ENCODE measurements at regions not wholly inside any gene's neighbourhood (a gene's known extent, or its start where the extent isn't known, plus 50 kb on each side); places are given as distances from the start of the nearest gene placed in this dataset.
"Not testable (repeated sequence)": the region's sequence is repeated elsewhere in the genome, so short reads cannot be mapped to it uniquely, and the experiment has no call there.

DNA sequence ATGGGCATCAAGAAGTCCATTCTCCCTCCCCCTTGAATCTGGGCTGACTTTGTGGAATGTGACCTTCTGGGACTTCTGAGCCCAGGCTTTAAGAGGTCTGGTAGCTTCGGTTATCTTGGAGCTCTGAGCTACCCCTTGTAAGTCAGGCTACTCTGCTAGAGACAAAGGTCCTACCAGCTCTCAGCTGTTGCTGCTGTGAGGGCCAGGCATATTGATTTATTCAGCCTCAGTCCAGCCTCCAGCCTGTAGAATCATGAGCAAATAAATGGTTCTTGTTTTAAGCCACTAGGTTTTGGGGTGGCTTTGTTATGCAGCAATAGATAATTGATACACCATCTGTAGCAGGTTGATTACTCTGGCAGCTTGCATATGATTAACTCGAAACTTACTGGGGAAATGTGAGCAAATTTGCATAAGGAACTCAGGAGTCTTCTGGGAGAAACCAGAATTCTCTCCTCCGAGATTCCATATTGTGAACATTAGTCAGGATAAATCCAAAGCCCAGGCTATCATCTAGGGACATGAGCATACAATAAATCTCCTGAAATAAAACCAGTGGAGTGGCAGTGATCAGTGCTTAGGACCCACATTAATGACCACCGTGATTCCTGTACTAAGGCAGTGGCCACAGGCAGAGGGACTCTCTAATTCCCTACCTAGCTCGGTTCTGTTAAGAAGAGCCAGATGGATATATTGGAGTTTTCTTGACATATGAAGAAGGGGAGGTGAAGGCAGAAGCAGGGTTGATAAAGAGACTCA is 336.1 kb downstream of the CDC5L start:
- no peak for DNase-seq

GRCh38 chr6:44725070-44725469 is 337.6 kb downstream of the CDC5L start:
- peak; percentile 21 for DNase-seq

DNA sequence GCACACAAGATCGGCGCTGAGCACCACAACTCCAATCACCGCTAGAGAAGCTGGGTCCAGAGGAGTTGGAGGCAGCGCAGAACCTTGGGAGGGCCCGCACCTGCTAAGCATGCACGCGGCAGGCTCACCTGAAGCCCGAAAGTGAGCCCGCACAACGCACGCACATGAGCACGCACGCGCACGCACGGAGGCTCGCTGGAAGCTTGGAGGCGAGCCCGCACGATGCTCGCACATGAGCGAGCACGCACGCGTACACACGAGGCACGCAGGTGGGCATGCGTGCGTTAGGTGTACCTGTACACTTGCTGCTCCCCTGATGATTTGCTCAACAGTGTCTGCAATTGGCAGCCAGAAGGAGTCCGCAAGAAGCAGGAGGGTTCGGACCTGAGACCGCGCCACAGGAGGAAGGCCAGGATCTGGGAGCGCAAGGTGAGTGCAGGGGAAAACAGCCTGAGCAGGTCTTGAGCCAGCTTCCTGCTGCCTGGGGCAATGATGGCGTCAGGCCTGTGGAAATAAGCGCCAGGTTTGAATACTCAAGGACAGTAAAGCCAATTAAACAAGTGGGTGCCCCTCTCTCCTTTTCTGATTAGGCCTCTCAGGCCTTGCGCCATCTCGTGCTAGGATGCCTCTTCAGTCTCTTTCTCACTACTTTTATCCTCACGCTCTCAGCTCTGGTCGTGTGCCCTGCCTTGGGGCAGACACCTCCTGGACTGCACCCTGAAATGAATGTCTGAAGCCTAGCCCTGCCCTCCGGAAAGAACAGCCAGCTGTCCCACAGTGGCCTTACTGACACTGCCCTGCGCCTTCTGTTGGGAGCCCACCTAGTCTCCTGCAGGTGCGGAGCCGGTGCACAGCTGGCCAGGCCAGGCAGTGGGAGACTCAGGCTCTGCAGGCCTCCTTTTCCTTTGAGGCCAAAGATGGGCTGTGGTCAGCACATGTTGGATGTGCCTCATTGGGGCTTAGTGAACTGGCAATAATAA is 340.4 kb downstream of the CDC5L start:
- DNase-seq = no peak

- no peak for DNase-seq
Observed at GRCh38 chr6:44730771-44731391, 343.4 kb downstream of the CDC5L start.

DNA sequence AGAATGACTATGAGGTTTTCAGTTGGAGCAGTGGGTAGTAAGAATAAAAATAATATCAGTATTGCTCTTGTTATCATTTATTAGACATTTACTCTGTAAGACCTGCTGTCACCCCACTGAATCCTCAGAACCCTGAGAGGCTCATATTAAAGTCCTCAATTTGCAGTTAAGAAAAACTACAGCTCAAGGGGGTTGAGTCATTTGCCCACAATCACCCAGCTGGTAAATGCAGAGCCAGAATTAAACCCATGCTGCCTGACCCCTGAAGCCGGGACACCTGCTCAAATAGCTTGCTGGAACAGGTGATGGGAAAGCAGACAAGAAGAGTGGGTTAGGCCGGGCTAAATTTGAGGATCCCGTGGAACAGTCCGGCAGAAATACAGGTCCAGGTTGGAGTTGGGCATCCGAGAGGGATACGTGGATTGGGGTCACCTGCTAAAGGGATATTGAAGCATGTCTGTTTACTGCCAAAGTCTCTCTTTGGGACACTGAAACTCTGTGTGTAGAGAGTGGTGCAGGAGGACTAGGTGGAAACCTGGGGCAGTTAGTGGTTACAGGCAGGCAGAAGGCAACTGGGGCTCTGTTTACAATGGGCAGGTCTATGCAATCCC is 344.1 kb downstream of the CDC5L start:
- no peak for DNase-seq

DNA sequence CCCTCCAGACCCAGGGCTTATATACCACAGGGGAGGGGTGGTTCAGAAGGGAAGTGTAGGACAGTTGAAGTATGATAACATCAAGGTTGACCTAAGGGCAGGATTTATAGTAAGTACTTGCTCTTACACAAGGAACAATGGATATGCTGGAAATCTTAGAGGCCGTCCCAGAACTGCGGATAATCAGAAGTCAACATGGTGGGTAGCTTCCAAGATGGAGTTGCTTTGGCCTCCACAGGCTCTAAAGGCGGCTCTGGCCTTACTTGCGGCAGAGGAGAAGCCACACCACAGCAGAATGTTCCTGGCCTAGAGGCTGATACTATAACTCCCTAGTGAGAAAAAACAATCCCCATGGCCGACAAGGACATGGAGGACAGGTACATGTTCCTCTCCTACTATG is 344.7 kb downstream of the CDC5L start:
- DNase-seq = no peak

- no peak for DNase-seq
Observed at GRCh38 chr6:44733126-44733525, 345.6 kb downstream of the CDC5L start.

- DNase-seq = peak; percentile 31
Observed at GRCh38 chr6:44733868-44734267, 346.4 kb downstream of the CDC5L start.

DNA sequence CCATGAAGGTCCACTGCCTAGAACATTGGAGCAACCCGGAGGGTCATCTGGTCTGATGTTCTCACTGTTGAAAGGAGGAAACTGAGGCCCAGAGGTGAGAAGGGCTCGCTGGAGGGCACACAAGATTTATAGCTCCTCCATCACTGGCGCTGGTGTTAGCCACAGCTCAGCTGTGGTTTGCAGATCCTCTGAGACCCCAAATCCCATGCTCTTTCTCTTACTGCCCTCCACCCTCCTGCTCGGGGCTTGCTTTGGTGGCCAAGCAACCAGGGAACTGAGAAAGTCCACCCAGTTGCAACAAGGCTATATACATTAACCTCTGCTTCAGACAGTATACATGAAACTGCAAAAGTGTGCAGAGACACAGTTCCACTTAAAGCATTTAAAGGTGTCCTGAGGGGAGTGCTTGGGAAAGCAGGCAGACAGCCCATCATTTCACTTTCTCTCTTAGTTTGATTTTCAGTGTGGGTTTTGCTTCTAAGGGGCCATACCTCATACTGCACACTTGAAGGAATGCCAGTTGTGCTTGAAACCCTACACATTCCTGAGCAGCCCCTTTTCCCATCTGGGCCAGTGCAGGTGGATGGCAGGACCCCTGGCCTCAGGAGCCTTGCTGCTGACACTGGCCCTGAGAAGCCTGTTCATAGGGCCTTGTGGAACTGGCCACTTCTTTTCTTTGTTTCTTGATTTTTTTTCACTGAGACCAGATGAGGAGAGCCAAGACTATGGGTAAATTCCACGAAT is 347.6 kb downstream of the CDC5L start:
- no peak for DNase-seq

DNA sequence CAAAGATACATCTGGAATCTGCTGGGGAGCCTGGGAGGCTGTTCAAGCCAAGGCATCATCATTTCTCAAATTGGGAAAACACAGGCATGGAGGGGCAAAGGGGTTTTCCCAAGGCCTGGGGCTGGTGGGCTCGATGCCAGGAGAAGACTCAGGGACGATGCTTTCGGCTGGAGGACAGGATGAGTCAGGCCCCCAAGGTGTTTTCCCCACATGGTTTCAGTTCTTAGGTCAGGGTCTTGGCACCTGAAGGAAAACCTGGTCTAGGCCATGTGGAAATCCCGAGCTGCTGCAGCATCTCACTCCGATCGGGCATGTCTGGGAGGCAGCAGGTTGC is 348.1 kb downstream of the CDC5L start:
- DNase-seq = no peak

DNA sequence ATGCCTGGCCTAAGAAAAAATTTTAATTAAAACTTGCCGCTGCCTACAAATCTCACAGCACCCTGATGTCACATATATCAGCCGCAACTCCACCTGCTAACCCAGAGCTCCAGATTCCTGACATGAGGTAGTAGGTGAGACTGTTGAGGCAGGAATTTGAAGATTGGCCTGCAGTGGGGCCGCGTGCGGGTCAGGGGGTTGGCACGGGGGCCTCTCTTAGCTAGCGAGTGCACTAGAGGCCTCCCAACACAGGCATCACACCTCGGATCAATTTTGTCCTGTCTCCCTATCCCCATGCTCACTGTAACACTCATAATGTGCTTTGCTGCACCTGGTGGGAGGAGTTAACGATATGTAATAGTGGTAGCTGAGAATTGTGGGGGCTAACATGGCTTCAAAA is 349.8 kb downstream of the CDC5L start:
- DNase-seq = no peak

DNA sequence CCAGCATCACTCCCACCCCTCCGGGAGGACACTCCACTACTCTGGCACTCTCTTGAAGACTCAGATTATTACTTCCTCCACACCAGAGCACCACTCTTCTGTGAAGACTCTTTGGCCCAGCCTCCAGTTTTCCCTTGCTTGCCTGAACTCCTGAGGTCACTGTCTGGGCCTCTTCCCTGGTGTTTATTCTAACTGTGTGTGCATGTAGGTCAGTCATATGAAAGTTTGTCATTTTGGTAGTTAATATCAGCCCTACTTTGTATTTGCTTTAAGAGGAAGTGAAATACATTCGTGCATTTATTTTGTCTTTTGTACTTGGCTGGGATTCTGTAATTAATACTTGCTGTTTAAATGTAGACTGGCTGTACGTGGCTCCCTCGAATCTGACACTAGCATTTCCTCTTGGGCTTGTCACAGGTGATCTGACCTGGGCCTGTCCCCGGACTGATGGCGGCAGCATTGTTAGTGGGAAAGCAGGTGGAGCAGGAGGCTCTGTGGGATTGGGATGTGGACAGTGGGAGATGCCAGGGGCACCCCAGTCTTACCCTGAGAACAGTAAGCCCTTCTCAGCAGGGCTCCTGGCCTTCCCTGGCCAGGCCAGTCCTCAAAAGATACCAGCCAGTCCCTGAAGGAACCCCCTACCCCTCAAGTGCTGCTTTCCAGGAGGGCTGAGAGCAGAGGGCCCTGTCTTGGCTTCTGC is 350.5 kb downstream of the CDC5L start:
- DNase-seq = peak; percentile 50

- peak; percentile 43 for DNase-seq
Observed at GRCh38 chr6:44738601-44739146, 351.2 kb downstream of the CDC5L start.

DNA sequence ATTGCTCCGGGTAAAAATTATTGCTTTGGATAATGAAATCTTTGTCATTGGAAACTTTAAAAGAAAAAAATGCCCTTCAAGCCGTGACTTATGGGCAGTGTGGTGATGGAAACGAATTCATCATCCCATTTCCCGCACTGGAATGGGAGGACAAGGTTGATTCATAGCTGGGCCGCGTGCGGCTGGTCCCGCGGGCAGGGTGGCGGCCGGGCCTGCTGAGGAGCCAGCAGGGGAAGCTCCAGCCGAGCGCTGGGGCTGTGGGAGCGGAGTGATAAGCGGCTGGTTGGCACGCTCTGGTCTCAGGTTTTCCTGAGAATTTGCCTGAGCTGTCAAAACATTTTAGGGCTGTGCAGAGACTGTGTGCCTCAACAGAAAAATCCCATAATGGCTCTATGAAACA is 351.7 kb downstream of the CDC5L start:
- DNase-seq = no peak

DNA sequence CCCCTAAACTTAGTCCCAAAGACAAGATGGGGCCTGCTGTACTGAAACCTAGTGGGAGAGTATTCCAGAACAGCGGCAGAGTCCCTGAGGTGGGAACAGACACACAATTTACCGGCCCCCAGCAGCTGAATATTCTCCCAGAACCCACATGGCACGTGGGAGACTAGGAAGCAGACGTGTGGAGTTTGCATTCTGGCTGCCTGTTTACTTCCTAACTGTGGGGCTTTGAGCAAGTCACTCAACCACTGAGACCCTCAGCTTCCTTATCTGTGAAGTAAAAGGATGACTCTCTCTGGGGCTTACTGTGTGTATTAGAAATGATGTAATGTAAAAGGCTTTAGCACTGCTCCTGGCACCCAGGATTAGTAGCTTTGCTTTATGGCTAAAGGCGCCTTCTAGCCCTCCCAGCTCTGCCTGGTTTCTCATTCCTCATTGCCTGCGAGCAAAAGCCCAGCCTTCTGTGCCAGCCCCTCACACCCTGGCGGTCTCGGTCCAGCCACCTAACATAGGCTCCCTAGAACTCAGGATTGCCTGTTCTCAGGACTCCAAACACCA is 353.1 kb downstream of the CDC5L start:
- DNase-seq = no peak

DNA sequence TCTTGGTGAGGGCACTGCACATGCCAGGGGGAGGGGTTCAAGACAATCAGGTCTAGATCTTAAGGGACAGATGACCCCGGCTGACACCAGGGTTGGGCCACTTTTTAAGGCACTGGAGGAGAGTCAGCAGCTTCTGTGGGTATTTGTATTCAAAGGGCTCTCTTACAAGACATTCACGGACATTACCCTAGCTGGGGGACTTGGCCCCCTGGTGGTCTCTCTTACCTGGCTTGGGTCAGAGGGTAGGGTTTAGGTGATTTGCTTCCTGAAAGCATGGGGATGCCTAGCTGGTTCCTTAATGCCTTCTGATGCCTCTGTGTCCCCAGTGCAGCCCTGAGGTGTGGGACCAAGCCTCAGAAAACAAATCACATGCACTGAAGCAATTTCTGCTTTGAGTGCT is 354.7 kb downstream of the CDC5L start:
- no peak for DNase-seq

GRCh38 chr6:44742828-44743372 is 355.4 kb downstream of the CDC5L start:
- no peak for DNase-seq

DNA sequence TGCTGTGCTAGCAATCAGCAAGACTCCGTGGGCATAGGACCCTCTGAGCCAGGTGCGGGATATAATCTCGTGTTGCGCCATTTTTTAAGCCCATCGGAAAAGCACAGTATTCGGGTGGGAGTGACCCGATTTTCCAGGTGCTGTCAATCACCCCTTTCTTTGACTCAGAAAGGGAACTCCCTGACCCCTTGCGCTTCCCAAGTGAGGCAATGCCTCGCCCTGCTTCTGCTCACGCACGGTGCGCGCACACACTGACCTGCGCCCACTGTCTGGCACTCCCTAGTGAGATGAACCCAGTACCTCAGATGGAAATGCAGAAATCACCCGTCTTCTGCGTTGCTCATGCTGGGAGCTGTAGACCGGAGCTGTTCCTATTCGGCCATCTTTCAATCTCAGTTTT is 372.6 kb downstream of the CDC5L start:
- not testable (repeated sequence) for DNase-seq

DNA sequence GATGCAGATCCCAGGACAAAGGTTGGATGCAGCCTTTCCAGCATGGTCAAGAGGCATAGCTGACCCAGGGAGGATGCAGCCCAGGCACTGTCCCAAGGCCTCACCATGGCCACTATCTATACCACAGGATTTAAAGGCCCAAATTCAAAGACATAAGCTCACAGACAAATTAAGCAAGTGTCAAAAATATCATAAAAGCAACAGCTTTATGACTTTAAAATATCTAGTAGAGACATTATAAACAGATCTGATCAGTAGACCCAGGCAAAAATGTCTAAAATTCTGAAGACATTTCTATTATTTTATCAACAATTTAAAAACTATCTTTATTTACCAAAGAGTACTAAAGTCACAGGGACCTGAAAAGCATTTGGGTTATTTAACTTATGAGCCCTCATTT is 373.5 kb downstream of the CDC5L start:
- DNase-seq = no peak

DNA sequence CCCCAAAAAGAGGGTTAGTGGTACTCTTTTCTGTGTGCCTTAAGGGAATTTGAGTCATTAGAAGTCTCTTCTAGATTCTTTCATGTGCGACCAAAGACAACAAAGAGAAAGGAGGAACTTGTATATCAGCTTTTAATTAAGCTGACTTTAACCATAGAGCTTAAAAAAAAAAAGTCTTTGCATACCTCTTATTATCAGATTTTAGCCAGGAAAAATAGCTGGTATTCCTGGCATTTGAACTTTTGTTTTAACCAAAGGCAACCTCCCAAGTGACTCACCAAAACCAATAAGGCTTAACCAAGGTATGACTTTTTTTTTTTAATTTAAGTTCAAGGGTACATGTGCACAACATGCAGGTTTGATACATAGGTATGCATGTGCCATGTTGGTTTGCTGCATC is 375.0 kb downstream of the CDC5L start:
- DNase-seq = no peak
